HG02840 (cell line): ENCODE measurements at regions not wholly inside any gene's neighbourhood (a gene's known extent, or its start where the extent isn't known, plus 50 kb on each side); places are given as distances from the start of the nearest gene placed in this dataset.

Source experiments
- ATAC-seq: cut with Tn5 transposase; IDR thresholded peaks from one replicate; pipeline ENCODE4 v1.9.1; 2021; ENCODE audit warnings: mild to moderate bottlenecking, moderate library complexity, moderate number of reproducible peaks; ENCODE audit not compliant: unreplicated experiment, low FRiP score

DNA sequence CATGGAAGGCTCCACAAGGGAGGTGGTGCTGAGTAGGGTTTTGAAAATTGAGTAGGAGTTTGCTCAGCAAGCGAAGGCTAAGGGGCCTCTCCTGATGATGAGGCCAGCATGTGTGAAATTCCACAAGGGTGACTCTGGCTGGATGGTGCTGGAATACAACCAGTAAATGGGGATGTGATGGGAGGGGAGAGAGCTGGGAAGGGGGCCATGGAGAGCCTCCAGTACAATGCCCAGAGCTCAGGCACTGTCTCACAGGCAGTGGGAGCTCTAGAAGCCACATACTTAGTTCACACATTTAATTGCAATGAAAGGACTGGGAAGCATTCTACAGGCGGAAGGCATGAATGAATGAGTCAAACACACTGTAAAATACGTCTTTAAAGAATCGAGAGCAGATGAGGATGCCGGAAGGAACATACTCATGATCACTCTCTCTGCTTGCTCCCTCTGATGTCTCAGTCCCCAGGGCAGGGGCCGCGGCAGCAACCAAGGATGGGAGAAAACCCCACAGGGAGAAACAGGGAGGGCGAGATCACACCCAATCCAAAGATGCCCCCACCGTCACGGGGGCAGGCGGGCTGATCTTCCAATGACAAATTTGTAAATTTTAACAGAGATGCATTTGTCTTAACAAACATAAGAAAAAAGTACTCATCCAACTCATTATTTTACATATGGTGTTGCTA, 261.0 kb downstream of the NSG2 start:
- no peak for ATAC-seq

DNA sequence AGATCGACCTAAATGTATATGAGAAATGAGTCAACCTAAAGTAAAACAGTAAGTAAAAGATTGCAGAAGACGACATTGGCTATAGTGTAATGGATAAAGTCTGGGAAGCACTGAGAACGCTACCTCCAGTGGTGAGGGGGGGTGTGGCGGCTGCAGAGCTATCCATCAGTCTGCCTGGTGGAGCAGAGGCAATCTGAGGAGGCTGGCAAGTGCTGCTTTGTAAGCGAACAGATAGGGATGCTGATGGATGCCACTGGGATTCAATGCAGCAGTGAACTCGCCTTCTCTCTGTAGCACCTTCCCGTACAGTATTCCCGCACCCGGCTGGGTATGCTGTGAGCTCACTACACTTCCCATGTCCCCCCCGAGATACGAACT, 261.5 kb downstream of the NSG2 start:
- no peak for ATAC-seq

DNA sequence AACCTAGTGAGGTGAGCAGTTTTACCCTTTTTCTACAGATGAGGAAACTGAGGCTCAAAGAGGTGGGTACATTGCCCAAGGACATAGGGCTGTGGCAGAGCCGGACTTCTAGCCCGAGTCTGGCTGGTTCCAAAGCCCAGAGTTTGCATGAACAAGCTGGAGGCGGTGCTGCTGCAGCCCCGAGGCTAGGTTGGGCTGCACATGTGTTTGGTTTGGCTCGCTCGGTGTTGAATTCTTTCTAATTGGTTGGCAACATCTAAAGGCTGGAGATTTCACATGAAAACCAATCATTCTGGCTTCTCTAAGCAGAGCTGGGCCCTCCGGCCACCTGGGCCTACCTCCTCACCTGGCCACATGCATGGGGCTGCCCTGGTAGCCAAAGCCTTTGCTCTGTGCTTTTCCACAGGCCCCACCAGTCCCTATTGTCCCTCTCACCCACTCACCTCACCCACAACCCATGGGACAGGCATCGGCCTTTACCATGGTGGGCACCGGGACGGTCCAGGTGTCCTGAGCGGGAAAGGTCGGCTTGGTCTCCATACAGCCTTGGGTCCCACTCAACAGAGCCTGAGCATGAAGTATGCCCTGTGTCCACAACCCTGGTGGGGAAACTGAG, 262.3 kb downstream of the NSG2 start:
- ATAC-seq, result no peak

DNA sequence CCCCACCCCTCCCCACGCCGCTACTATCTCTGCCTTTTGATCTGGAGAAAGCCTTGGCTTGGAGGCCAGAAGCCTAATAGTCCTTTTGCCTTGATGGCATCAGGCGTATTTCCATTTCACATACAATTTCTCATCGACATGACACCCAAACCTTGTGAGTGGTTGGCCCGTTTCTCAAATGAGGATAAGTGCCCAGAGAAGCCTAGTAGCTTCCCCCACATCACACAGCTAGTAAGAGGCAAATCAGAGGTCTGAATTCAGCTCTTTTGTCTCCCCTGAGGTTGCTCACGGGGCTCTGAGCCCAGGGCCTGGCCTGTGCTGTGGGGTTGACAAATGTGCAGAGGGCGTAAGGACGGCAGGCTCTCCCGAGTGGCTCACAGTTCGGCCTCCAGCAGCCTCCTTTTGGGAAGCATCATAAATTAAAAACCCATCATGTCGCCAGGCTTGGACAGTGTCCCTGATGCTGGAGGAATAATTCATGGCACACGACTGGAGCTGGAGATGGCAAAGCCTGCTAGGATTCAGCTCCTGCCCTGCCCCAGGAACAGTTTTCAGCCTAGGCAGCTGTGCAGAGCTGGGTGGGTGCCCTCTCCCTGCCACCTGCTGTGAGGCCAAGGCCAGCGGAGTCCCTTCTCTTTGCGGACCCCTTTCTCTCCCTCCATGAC, 263.8 kb downstream of the NSG2 start:
- ATAC-seq, result no peak

DNA sequence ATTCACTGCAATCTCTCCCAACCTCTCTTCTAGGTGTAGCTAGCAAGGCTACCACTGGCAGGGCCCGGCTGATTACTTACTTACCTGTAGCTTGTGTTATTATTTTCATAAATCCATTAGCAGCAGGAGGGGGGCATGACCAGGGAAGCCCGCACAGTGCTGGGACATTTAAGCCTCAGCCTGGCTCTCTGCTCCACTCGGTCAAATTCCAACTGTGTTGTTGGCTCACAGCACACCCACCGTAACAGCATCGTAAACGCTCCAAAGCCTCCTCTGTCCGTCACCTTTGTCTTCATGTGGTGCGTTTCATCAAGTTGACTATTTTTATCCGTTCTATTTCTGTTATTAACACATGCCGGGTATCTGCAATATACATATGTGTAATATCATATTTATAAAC, 264.7 kb downstream of the NSG2 start:
- ATAC-seq, result no peak

DNA sequence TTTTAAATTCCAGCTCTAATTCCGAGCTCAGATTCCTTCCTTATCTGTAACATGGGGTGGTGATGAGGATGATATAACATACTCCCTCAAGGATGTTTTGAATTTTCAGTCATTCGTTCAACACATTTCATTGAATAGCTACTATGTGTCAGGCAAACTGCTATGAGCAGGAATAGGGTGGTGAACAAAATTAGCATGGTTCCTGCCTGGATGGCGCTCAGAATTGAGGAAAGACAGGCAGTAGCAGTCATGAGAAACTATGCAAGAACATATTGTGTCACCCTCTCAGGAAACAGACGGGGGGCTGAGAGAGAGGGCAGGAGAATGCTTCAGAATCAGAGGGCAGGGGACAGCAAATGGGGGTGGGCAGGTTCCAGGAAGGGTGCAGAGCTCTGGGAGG, 265.2 kb downstream of the NSG2 start:
- no peak for ATAC-seq

DNA sequence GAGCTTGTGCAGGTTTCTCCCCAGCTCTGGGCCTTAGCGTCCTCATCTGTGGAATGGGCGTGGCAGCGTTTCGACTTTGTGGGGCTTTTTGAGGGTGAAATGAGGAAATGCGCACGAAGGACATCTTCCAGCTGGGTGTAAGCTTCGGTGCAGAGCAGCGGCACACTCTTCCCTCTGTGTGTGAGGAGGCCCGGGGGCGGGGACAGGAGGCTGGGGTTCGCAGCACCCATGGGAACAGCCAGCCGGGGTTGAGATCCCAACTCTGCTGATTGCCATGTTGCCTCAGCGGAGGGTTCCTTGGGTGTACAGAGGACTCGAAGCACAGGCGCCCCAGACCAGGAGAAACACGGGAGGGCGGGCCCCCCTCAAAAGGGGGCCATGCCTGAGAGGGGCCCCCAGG, 265.6 kb downstream of the NSG2 start:
- ATAC-seq, result no peak

DNA sequence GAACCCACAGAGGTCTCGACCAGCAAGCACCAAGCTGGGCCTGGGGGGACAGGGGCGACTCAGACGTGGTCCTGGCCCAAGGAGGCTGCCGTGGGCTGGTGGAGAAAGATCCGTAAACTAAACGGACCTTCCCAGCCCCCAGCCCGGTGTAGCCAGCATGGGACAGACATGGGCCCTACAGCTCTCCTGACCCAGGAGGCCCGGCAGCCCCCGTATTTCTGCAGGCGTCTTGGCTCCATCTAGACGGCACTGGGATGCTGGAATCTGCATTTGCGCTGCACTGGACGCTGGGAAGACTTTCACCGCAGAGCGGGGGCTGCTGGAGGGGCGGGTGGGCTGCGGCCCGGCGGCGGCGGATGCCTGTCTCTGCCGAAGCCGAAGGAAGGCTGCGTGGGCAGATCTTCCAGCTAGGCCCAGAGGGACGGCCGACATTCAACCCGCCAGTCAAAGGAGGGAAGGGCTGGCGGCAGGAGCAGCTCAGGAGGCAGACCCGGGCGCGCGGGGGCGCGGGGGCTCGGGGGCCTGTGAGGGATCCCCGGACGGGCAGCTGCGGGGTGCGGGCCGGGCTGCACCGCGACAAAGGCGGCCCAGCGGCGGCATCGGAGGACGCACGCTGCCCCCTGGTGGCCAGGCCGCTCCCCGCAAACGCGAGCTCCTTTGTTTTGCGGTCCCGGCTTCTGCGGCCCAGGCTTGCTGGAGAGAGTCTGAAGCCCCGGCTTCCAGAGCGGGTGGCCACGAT, 266.2 kb downstream of the NSG2 start:
- ATAC-seq, result no peak

DNA sequence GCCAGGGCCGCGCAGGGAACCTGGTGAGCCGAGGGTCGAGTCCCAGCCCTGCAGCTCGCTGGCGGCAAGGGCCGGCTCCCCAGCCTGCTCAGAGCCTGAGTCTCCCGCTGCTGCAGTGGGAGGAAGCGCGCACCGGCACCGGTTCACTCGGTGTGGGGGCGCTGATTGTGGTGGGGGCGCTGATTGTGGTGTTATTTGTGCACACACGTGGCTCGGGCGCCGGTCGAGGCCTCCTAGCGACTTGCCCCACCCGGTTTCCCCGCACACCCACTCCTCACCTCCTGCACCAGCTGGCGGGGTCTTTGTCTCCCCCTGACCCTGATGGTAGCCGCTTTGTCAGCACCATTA, 266.7 kb downstream of the NSG2 start:
- no peak for ATAC-seq

DNA sequence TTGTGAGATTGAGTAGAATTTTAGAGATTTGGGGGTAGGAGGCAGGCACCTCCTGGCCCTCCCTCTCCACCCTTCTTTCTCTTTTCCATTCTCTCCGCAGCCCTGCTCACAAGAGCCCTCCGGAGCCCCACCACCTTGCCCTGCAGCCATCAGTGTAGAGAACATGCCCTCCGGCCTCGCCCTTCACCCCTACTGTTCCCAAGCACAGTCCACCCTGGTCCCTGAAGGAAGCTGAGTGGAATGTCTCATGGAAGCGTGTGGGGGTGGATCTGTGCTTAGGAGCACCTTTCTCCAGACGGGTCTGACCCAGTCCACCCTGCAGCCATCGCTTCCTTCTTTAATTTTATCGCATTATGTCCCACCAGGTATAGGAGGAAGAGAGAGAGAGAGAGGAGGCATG, 267.1 kb downstream of the NSG2 start:
- no peak for ATAC-seq

DNA sequence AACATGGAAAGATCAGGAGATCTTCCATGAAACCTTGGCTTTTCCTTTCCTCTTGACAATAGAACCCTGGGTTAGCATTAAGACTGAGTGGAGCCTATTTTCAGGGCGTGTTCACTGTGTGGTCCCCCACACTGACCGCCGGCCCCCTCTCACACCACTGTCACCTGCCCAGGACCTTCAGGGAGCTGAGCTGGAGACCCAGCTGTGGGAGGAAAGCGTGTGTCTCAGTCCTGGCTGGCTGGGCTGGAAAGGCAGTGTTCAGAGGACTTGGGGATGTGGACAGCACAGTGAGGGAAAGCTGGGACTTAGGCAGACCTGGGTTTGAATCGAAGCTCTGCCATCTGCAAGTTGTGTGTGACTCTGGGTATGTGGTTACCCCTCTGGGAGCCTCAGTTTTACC, 268.1 kb downstream of the NSG2 start:
- no peak for ATAC-seq

DNA sequence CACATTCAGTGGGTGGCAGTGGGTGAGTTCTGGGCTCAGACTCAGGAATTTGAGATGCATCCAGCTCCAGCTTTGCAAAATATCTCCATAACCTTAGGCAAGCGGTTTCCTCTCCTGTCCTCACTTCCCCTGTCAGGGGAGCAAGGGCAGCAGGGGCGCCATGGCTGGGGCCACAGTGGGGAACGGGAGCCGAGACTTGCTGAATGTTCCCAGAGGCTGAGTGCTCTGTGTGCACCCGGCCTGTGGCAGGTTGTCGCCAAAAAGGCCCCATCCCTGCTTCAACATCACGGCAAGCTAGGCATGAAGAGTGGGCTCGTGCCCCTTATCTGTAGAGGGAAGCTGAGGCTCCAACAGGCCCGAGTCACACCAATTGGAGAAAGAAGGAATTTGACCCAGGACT, 268.8 kb downstream of the NSG2 start:
- no peak for ATAC-seq

DNA sequence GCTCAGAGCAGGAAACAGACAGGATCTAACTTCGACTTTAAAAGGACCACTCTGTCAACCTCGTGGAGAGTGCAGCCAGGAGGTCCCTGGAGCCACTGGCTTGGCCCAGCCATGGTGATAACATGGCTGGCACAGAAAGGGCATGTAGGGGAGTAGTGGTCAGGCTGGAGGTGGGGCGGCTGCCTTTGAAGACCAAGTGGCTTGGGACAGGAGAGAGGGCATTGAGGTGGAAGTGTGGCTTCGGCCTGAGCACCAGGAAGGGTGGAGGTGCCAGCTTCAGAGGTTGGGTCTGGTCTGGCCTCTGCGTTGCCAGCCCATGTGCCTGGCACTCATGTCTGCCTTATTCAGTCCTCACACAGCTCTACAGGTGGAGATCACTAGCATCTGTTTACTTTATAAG, 270.0 kb downstream of the NSG2 start:
- no peak for ATAC-seq

DNA sequence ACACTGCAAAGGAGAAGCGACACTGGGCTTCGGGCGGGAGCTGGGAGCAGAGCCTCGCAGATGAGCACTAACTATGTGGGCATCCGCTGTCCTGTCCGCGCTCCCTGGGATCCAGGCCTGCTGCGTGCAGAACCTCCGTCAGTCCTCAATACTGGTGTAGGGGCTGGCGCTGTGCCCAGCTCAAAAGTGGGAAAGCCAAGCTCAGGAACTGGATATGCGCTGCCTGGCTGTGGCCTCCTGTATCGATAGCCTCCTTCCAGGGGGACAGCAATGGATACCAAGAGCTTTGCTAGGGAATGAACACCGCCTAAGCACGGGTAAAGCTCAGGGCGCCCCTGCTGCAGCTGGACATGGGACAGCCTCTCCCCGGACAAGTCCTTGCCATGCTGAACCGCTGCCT, 270.4 kb downstream of the NSG2 start:
- ATAC-seq, result no peak

DNA sequence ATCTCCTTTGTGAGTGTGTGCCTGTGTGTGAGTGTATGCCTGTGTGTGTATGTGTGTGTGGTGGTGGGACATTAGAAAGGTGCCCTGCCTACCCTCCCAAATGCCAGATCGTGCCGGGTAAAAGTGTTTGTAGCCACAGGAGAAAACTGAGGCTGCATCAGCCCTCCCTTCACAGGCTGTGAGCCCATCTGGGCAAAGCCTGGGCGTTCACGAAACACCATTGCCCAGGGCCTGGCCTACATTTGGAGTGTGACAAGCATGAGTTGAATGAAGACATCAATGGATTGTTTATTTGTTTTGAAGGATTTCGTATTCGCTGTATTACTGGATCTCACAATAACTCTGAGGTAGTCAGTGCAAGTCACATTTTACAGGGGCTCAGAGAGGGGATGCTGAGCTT, 270.8 kb downstream of the NSG2 start:
- no peak for ATAC-seq

DNA sequence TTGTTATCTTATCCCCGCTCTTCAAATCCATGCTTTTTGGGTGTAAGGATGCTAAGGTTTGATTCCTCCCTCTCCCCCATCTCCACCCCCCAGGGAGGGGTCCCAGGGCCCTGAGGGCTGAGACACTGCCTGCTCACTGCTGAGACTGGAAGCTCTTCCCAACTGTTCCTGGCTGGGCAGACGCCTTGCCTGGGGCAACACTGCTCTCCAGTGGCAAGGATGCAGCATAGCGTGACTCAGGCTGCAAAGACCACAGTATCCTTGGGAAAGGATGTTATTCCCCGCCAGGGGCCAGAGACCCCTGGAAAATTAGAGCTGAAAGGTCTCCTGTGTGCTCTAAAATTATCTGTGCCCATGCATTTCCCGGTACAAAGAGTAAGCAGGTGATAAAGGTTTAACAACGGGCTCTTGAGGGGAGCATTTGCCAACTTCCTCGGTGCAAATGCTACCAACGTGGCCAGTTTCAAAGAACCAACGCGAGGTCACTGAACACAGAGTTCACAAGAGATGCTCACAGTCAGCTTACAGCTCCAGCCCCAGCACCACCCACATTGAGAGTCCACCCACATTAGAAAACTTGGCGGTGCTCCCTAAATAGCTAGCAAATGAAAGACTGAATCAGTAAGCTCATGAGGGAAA, 271.9 kb downstream of the NSG2 start:
- no peak for ATAC-seq

DNA sequence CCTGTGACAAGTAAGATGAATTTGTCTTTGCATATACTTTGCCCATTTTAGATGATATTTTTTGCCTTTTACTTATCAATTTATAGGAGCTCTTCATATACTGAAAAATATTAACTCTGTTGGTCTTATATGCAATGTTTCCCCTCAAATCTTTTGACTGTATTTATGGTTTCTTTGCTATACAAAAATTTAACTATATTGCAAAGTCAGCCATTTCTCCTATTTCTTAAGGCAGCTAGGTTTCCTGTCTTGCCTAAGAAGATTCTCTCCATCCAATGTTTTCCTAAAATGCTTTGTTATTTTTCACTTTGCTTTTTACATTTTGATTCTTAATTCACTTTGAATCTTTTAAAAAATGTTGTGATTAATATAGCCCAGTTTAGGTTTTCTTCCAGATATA, 273.1 kb downstream of the NSG2 start:
- no peak for ATAC-seq

DNA sequence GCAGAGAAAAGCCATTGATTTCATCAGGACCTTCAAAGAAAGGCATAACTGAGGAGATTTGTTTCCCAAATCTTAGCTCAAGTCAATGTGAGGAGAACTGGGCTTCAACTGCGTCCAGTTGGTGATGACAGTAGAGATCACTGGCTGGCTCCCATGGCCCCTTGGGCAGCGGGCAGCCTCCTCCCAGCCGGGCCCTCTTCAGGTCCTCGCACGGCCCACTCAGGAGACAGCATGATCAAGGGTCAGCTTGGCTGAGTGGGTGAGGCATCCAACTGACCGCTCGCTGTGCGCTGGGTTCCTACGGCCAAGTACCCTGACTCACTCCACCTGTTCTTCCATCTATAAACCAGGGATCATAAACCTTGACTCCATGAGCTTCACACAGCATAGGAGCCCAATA, 274.0 kb downstream of the NSG2 start:
- ATAC-seq, result no peak

DNA sequence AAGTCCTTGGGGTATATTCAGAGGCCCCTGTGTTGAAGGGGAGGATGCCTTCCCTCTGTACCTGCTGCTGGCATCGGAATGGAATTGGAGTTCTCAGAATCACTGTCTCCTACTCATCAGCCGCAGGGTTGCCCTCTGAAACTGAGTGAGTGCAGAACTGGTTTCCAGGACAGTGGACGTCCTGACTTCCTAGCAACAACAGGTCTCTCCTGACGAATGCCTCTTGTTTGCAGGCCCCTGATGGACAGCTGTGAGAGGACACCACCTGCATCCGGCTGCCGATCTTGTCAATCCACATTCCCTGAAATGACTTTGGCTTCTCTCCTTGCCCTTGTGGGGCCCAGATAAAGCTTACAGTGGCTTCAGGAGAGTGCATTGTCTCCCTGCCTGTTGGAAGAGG, 274.5 kb downstream of the NSG2 start:
- no peak for ATAC-seq

DNA sequence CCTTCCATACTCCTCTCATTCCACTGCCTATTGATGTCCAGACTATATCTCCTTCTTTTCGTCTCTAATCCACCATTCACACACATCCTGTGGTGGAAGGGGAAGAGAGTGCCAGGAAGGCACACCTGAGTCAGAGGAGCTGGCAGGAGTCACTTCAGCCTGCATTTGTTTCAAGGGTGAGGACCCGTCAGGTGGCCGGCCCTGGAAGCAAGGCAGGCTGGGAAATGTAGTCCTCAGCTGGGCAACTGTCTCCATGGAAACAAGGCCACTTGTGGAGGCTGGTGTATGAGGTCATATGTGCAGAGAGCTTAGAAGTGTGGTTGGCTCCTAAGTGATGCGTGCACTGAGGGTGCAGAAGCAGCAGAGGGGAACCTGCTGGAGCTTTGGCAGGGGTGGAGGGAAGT, 278.4 kb downstream of the NSG2 start:
- no peak for ATAC-seq

DNA sequence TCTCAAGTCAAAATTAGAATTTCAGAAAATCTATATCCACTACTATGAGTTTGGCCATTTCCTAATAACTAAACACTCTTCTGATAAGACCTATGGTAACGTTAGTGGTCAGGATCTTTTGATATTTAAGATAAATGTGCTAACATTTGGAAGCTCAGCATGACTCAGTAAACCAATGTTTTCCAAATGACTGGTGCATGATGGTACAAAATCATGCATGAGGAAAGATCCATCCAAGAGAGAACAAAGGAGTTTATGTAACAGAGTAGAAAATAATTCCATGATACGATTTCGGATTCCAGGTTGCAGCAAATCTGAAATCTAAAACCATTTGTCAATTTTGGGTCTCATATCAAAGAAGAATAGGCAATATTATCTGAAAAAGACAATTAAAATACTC, 279.2 kb downstream of the NSG2 start:
- no peak for ATAC-seq
